C1 segment of cervical spinal cord (tissue), 14 donors: ENCODE measurements at regions not wholly inside any gene's neighbourhood (a gene's known extent, or its start where the extent isn't known, plus 50 kb on each side); places are given as distances from the start of the nearest gene placed in this dataset.

Experiments used
- DNase-seq, 14 donors: peaks; one replicate each; lab custom pipeline; 2025; lab: John Stamatoyannopoulos, UW

GRCh38 chr16:73319737-73320136, 271.8 kb upstream of the ZFHX3 start:
- DNase-seq, result no peak

- no peak for DNase-seq
These were observed 271.3 kb upstream of the ZFHX3 start for GRCh38 chr16:73319261-73319660.

GRCh38 chr16:73317321-73317857, 269.5 kb upstream of the ZFHX3 start:
- DNase-seq, result no peak

- DNase-seq, result no peak
These were observed 267.7 kb upstream of the ZFHX3 start for GRCh38 chr16:73315645-73316044.

GRCh38 chr16:73313950-73314349, 266.0 kb upstream of the ZFHX3 start:
- no peak for DNase-seq

GRCh38 chr16:73311857-73312723, 264.2 kb upstream of the ZFHX3 start:
- no peak for DNase-seq

GRCh38 chr16:73308771-73309170, 260.8 kb upstream of the ZFHX3 start:
- no peak for DNase-seq

- DNase-seq, result no peak
These were observed 259.0 kb upstream of the ZFHX3 start for GRCh38 chr16:73306901-73307413.

- no peak for DNase-seq
These were observed 256.3 kb upstream of the ZFHX3 start for GRCh38 chr16:73304008-73304774.

GRCh38 chr16:73302942-73303341, 255.0 kb upstream of the ZFHX3 start:
- no peak for DNase-seq

GRCh38 chr16:73301984-73302383, 254.1 kb upstream of the ZFHX3 start:
- DNase-seq, result no peak

GRCh38 chr16:73299346-73299745, 251.4 kb upstream of the ZFHX3 start:
- DNase-seq, result no peak

GRCh38 chr16:73298562-73298961, 250.6 kb upstream of the ZFHX3 start:
- no peak for DNase-seq

GRCh38 chr16:73290258-73290657, 242.3 kb upstream of the ZFHX3 start:
- no peak for DNase-seq

GRCh38 chr16:73289232-73289631, 241.3 kb upstream of the ZFHX3 start:
- no peak for DNase-seq

- no peak for DNase-seq
These were observed 240.6 kb upstream of the ZFHX3 start for GRCh38 chr16:73288520-73288919.

GRCh38 chr16:73287859-73288405, 240.0 kb upstream of the ZFHX3 start:
- DNase-seq, result no peak

GRCh38 chr16:73286346-73287267, 238.7 kb upstream of the ZFHX3 start:
- no peak for DNase-seq

GRCh38 chr16:73285436-73286201, 237.7 kb upstream of the ZFHX3 start:
- no peak for DNase-seq

- no peak for DNase-seq
These were observed 232.5 kb upstream of the ZFHX3 start for GRCh38 chr16:73280388-73280787.
